ENCODE measurements at regions not wholly inside any gene's neighbourhood (a gene's known extent, or its start where the extent isn't known, plus 50 kb on each side); places are given as distances from the start of the nearest gene placed in this dataset.

DNA sequence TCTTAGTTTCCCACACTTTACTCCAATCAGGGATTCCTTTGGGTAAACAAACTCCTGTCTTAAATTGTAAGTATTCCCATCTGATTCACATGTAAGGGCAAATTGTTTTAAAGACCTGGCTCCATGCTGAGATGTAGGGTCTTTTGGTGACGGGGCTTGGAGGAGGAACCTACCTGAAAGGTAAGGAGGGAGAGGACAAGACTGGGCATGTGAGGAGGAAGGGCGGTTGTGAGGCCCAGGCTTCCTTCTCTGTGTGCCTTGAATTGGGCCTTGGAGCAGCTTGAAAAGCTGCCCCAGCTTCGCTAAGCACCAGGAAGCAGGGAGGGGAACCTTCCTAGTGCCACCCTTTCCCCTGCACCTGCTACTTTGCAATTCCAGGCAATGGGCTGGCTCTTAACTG, 86.8 kb downstream of the C9orf152 start:
- peaks cover 12% of the 10 kb centered on the region for H3K4me1 ChIP-seq (ENCODE audit: control insufficient read depth, insufficient read depth, low read length)

GRCh38 chr9:110123341-110124095, 84.4 kb downstream of the C9orf152 start:
- H3K27me3 ChIP-seq (ENCODE audit: control insufficient read depth, insufficient read depth, low read length) = no peaks in the 10 kb centered on the region
- no peaks in the 10 kb centered on the region for H3K36me3 ChIP-seq (ENCODE audit: control insufficient read depth, insufficient read depth, low read length)
- H3K4me1 ChIP-seq (ENCODE audit: control insufficient read depth, insufficient read depth, low read length) = peaks cover 13% of the 10 kb centered on the region

More for the DNA sequence above, 86.8 kb downstream of the C9orf152 start:
- Histone ChIP-seq H3K9me3 (ENCODE audit: control insufficient read depth, low read length) (no peaks in the 10 kb centered on the region), H3K4me3 (ENCODE audit: low read length) (no peak overlapping the region), H3K36me3 (ENCODE audit: control insufficient read depth, insufficient read depth, low read length) (no peaks in the 10 kb centered on the region), H3K9ac (ENCODE audit: low read length) (no peak overlapping the region), H3K27me3 (ENCODE audit: control insufficient read depth, insufficient read depth, low read length) (no peaks in the 10 kb centered on the region)

DNA sequence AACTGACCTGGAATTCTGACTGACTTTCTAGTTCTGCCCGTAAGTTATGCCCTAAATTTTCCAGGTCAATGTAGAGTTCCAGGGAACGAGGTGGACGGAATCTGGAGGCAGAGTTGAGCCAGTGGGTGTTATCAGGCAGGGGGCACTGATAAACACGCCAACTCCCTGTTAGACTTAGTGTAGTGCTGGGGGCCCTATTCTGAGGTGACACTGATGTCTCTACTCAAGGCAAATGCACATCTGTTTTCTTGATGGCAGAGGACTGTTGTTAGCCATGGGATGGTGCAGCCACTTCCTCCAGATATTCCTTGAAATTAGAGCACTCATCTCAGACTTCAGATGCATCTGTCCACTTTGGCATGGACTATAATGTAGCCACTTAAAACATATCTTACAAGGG, 83.5 kb downstream of the C9orf152 start:
- Histone ChIP-seq H3K4me1 (ENCODE audit: control insufficient read depth, insufficient read depth, low read length) (peaks cover 18% of the 10 kb centered on the region), H3K36me3 (ENCODE audit: control insufficient read depth, insufficient read depth, low read length) (no peaks in the 10 kb centered on the region), H3K9ac (ENCODE audit: low read length) (no peak overlapping the region), H3K4me3 (ENCODE audit: low read length) (no peak overlapping the region), H3K27me3 (ENCODE audit: control insufficient read depth, insufficient read depth, low read length) (no peaks in the 10 kb centered on the region), H3K9me3 (ENCODE audit: control insufficient read depth, low read length) (no peaks in the 10 kb centered on the region)

More at GRCh38 chr9:110123341-110124095, 84.4 kb downstream of the C9orf152 start:
- Histone ChIP-seq H3K9me3 (ENCODE audit: control insufficient read depth, low read length) (no peaks in the 10 kb centered on the region), H3K4me3 (ENCODE audit: low read length) (no peak overlapping the region), H3K9ac (ENCODE audit: low read length) (no peak overlapping the region)

GRCh38 chr9:110125207-110125751, 82.7 kb downstream of the C9orf152 start:
- Histone ChIP-seq H3K9me3 (ENCODE audit: control insufficient read depth, low read length) (no peaks in the 10 kb centered on the region), H3K9ac (ENCODE audit: low read length) (peak overlapping the region; percentile 60), H3K4me3 (ENCODE audit: low read length) (no peak overlapping the region), H3K4me1 (ENCODE audit: control insufficient read depth, insufficient read depth, low read length) (peaks cover 18% of the 10 kb centered on the region), H3K27me3 (ENCODE audit: control insufficient read depth, insufficient read depth, low read length) (no peaks in the 10 kb centered on the region), H3K36me3 (ENCODE audit: control insufficient read depth, insufficient read depth, low read length) (no peaks in the 10 kb centered on the region)

- no peaks in the 10 kb centered on the region for H3K9me3 ChIP-seq (ENCODE audit: control insufficient read depth, low read length)
- H3K4me3 ChIP-seq (ENCODE audit: low read length) = no peak overlapping the region
- H3K27me3 ChIP-seq (ENCODE audit: control insufficient read depth, insufficient read depth, low read length) = no peaks in the 10 kb centered on the region
- H3K4me1 ChIP-seq (ENCODE audit: control insufficient read depth, insufficient read depth, low read length) = peaks cover 18% of the 10 kb centered on the region
- peak overlapping the region; percentile 60 for H3K9ac ChIP-seq (ENCODE audit: low read length)
- H3K36me3 ChIP-seq (ENCODE audit: control insufficient read depth, insufficient read depth, low read length) = no peaks in the 10 kb centered on the region
Observed at GRCh38 chr9:110125763-110126351, 82.1 kb downstream of the C9orf152 start.

DNA sequence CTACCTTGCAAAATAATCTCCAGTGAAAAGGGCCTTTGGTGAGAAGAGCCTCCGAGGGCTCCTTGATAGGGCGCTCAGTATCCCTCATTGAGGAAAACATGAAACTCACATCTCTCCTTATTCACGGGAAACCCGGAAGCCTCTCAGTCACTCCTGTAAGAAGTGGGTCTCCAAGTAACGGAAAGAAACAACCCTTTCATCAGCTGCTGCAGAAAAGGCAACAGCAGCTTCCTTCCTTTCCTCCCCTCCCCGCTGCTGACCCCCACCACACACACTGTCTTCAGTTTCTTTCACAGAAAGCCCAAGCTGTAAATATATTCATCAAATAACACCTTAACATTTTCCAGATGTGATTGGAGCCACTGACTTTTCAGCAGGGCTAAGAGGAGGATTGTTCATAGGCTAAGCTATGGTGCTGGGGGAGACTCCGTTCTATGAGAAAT, 81.4 kb downstream of the C9orf152 start:
- Histone ChIP-seq H3K9ac (ENCODE audit: low read length) (peak overlapping the region; percentile 14), H3K4me3 (ENCODE audit: low read length) (no peak overlapping the region), H3K4me1 (ENCODE audit: control insufficient read depth, insufficient read depth, low read length) (peaks cover 18% of the 10 kb centered on the region)

GRCh38 chr9:110126986-110127864, 80.7 kb downstream of the C9orf152 start:
- peaks cover 18% of the 10 kb centered on the region for H3K4me1 ChIP-seq (ENCODE audit: control insufficient read depth, insufficient read depth, low read length)

More for the DNA sequence above, 81.4 kb downstream of the C9orf152 start:
- no peaks in the 10 kb centered on the region for H3K9me3 ChIP-seq (ENCODE audit: control insufficient read depth, low read length)
- no peaks in the 10 kb centered on the region for H3K27me3 ChIP-seq (ENCODE audit: control insufficient read depth, insufficient read depth, low read length)
- H3K36me3 ChIP-seq (ENCODE audit: control insufficient read depth, insufficient read depth, low read length) = no peaks in the 10 kb centered on the region

GRCh38 chr9:110128664-110129329, 79.2 kb downstream of the C9orf152 start:
- H3K9ac ChIP-seq (ENCODE audit: low read length) = no peak overlapping the region
- H3K9me3 ChIP-seq (ENCODE audit: control insufficient read depth, low read length) = no peaks in the 10 kb centered on the region
- H3K4me3 ChIP-seq (ENCODE audit: low read length) = no peak overlapping the region
- no peaks in the 10 kb centered on the region for H3K27me3 ChIP-seq (ENCODE audit: control insufficient read depth, insufficient read depth, low read length)
- H3K4me1 ChIP-seq (ENCODE audit: control insufficient read depth, insufficient read depth, low read length) = peaks cover 18% of the 10 kb centered on the region
- H3K36me3 ChIP-seq (ENCODE audit: control insufficient read depth, insufficient read depth, low read length) = no peaks in the 10 kb centered on the region

More at GRCh38 chr9:110126986-110127864, 80.7 kb downstream of the C9orf152 start:
- no peak overlapping the region for H3K4me3 ChIP-seq (ENCODE audit: low read length)
- H3K27me3 ChIP-seq (ENCODE audit: control insufficient read depth, insufficient read depth, low read length) = no peaks in the 10 kb centered on the region
- H3K9me3 ChIP-seq (ENCODE audit: control insufficient read depth, low read length) = no peaks in the 10 kb centered on the region
- peak overlapping the region; percentile 37 for H3K9ac ChIP-seq (ENCODE audit: low read length)
- no peaks in the 10 kb centered on the region for H3K36me3 ChIP-seq (ENCODE audit: control insufficient read depth, insufficient read depth, low read length)

DNA sequence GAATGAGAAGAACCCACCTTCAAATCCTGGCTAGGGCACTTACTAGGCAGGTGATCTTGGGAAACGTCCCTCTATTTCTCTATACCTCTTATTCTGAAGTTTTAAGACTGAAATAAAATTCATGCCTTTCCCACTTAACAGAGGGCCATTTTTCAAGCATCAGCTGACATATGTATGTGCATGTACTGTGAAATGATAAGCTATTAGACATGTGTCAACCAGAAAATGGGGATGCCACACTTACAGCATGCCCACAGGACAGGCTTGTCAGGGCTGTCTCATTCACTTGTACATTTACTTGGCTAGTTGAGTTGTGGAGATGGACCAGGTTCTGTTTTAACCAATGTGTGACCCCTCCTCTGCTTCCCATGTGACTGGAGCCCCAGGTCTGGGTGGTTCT, 78.5 kb downstream of the C9orf152 start:
- no peaks in the 10 kb centered on the region for H3K9me3 ChIP-seq (ENCODE audit: control insufficient read depth, low read length)
- no peaks in the 10 kb centered on the region for H3K27me3 ChIP-seq (ENCODE audit: control insufficient read depth, insufficient read depth, low read length)
- peaks cover 18% of the 10 kb centered on the region for H3K4me1 ChIP-seq (ENCODE audit: control insufficient read depth, insufficient read depth, low read length)
- H3K4me3 ChIP-seq (ENCODE audit: low read length) = no peak overlapping the region
- no peak overlapping the region for H3K9ac ChIP-seq (ENCODE audit: low read length)
- no peaks in the 10 kb centered on the region for H3K36me3 ChIP-seq (ENCODE audit: control insufficient read depth, insufficient read depth, low read length)

- H3K4me1 ChIP-seq (ENCODE audit: control insufficient read depth, insufficient read depth, low read length) = peaks cover 13% of the 10 kb centered on the region
- no peak overlapping the region for H3K9ac ChIP-seq (ENCODE audit: low read length)
- no peaks in the 10 kb centered on the region for H3K9me3 ChIP-seq (ENCODE audit: control insufficient read depth, low read length)
Observed at GRCh38 chr9:110130211-110130610, 77.7 kb downstream of the C9orf152 start.

DNA sequence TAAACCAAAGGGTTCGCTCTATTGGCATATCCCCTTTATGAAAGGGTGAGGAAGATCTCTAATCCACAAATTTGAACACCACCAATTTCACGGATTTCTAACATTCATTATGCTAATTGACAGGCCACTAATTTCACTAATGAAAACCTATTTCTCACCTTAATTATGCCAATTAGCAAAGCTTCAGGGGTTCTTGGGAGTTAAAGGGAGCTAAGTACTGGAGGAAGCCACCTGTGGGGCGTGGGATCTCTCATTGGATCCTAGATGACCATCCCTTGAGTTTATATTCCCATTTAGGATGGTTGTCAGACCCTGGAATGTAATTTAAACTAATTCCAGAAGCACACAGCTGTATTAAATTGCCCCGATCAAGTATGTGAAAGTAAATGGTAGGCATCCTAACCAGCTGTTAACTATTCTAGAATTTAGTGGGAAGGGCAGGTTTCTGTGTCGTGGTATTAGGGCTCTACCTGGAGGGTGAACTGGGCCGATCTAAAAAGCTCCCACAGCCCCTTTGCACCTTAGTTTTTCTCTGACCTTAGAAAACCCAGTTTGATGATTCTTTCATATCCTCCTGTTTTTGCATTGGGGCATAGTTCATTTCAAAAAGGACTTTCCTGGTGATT, 77.1 kb downstream of the C9orf152 start:
- H3K9ac ChIP-seq (ENCODE audit: low read length) = no peak overlapping the region
- H3K36me3 ChIP-seq (ENCODE audit: control insufficient read depth, insufficient read depth, low read length) = no peaks in the 10 kb centered on the region
- H3K27me3 ChIP-seq (ENCODE audit: control insufficient read depth, insufficient read depth, low read length) = no peaks in the 10 kb centered on the region
- H3K4me3 ChIP-seq (ENCODE audit: low read length) = no peak overlapping the region
- no peaks in the 10 kb centered on the region for H3K9me3 ChIP-seq (ENCODE audit: control insufficient read depth, low read length)
- peaks cover 8% of the 10 kb centered on the region for H3K4me1 ChIP-seq (ENCODE audit: control insufficient read depth, insufficient read depth, low read length)

More at GRCh38 chr9:110130211-110130610, 77.7 kb downstream of the C9orf152 start:
- Histone ChIP-seq H3K4me3 (ENCODE audit: low read length) (no peak overlapping the region), H3K36me3 (ENCODE audit: control insufficient read depth, insufficient read depth, low read length) (no peaks in the 10 kb centered on the region), H3K27me3 (ENCODE audit: control insufficient read depth, insufficient read depth, low read length) (no peaks in the 10 kb centered on the region)
